EL (cell line): ENCODE measurements at regions not wholly inside any gene's neighbourhood (a gene's known extent, or its start where the extent isn't known, plus 50 kb on each side); places are given as distances from the start of the nearest gene placed in this dataset.
"Not testable (repeated sequence)": the region's sequence is repeated elsewhere in the genome, so short reads cannot be mapped to it uniquely, and the experiment has no call there.

Experiments used
- DNase-seq: peaks from one replicate; pipeline ENCODE4 v3.0.0-alpha.2; 2016

- peak; percentile 24 for DNase-seq
Measured at GRCh38 chr5:17037751-17038150, 101.7 kb upstream of the MYO10 start.

GRCh38 chr5:17039170-17039569 is 103.1 kb upstream of the MYO10 start:
- DNase-seq = no peak

- no peak for DNase-seq
Measured at GRCh38 chr5:17042041-17042440, 106.0 kb upstream of the MYO10 start.

- no peak for DNase-seq
Measured at GRCh38 chr5:17046320-17046719, 110.2 kb upstream of the MYO10 start.

- DNase-seq = no peak
Measured at GRCh38 chr5:17050236-17050635, 114.1 kb upstream of the MYO10 start.

GRCh38 chr5:17054911-17055310 is 118.8 kb upstream of the MYO10 start:
- DNase-seq = no peak

- peak; percentile 23 for DNase-seq
Measured at GRCh38 chr5:17056141-17056631, 120.1 kb upstream of the MYO10 start.

GRCh38 chr5:17058438-17058837 is 122.3 kb upstream of the MYO10 start:
- no peak for DNase-seq

GRCh38 chr5:17061973-17062470 is 125.9 kb upstream of the MYO10 start:
- no peak for DNase-seq

GRCh38 chr5:17062741-17063140 is 126.7 kb upstream of the MYO10 start:
- not testable (repeated sequence) for DNase-seq

- no peak for DNase-seq
Measured at GRCh38 chr5:17064241-17064640, 128.2 kb upstream of the MYO10 start.

GRCh38 chr5:17065458-17065857 is 129.4 kb upstream of the MYO10 start:
- DNase-seq = no peak

- DNase-seq = not testable (repeated sequence)
Measured at GRCh38 chr5:17066026-17066425, 129.9 kb upstream of the MYO10 start.

- DNase-seq = no peak
Measured at GRCh38 chr5:17067657-17068392, 131.7 kb upstream of the MYO10 start.

GRCh38 chr5:17069995-17070511 is 134.0 kb upstream of the MYO10 start:
- no peak for DNase-seq

- DNase-seq = no peak
Measured at GRCh38 chr5:17070647-17071046, 134.6 kb upstream of the MYO10 start.

- no peak for DNase-seq
Measured at GRCh38 chr5:17075236-17075635, 139.1 kb upstream of the MYO10 start.

GRCh38 chr5:17076272-17076671 is 140.2 kb upstream of the MYO10 start:
- DNase-seq = no peak

- DNase-seq = no peak
Measured at GRCh38 chr5:17077440-17078233, 139.8 kb upstream of the BASP1 start.

GRCh38 chr5:17079562-17079961 is 137.9 kb upstream of the BASP1 start:
- DNase-seq = peak; percentile 32

- DNase-seq = no peak
Measured at GRCh38 chr5:17080361-17080760, 137.1 kb upstream of the BASP1 start.

- peak; percentile 29 for DNase-seq
Measured at GRCh38 chr5:17081142-17081541, 136.3 kb upstream of the BASP1 start.

GRCh38 chr5:17083276-17083675 is 134.2 kb upstream of the BASP1 start:
- DNase-seq = not testable (repeated sequence)

- peak; percentile 87 for DNase-seq
Measured at GRCh38 chr5:17087035-17087434, 130.4 kb upstream of the BASP1 start.
